Superior temporal gyrus (tissue), 1 donor: ENCODE measurements at regions not wholly inside any gene's neighbourhood (a gene's known extent, or its start where the extent isn't known, plus 50 kb on each side); places are given as distances from the start of the nearest gene placed in this dataset.

Experiments
- DNase-seq: peaks from one replicate; pipeline ENCODE4 v3.0.0-alpha.2; 2016; ENCODE audit errors: extremely low spot score

DNA sequence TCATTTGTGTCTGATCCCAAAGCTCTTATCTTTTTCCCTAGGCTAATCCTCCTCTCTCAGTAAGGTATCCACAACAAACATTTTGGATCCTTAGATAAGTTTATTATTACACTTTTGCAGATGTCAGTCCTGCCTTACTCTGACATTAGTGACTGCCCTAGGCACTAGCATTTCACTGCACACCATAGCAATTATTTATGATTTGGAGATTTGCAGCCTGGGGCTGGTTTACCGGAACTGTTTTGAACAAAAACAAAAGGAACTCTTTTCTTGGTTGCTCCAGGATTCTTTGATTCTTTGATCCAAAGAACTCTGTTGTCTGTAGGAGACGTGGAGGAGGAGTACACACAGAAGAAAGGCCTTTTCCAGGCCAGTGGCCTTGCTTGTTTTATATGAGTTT is 80.4 kb downstream of the EDNRB start:
- no peak for DNase-seq

DNA sequence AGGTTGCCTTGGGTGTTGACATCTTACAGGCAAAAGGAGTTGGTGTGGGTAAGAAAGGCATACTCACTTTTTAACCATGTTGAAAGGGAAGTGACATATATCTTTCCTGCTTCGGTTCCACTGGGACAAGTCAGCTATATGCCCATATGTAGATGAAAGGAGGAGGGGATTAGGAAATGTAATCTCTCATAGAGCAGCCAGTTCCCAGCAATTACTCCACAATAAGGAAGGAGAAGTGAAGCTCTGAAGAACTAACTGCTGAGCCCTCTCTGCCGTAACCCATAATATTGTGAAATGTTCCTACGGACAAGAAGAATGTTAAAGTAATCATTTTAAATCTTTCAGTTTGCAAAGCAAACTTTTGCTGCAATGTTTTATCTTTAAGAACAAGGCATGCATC is 82.2 kb downstream of the EDNRB start:
- DNase-seq: no peak

DNA sequence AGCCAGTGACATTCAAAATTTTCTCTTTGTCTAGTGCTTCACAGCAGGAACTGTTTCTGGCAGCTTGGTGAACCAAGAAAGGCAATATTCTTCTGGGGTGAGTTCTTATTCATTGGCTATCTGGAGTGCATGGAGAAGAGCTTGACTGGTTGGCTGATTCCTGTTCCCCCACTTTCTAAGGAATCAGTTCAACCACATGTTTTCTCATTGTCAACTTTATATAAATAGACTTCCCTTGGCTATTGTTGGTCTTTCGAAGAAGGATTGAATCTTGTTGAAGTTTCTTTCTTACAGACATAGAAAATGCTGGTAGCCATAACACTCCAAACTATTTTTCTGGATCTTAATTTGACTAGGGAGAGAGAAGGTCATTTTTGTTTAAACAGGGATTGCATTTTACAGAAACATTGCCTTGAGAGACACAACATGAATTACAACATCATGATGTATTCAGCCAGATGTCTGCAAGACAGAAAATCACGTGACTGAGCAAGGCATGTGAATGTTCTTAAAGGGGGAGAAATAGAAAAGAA is 85.2 kb downstream of the EDNRB start:
- DNase-seq: no peak

DNA sequence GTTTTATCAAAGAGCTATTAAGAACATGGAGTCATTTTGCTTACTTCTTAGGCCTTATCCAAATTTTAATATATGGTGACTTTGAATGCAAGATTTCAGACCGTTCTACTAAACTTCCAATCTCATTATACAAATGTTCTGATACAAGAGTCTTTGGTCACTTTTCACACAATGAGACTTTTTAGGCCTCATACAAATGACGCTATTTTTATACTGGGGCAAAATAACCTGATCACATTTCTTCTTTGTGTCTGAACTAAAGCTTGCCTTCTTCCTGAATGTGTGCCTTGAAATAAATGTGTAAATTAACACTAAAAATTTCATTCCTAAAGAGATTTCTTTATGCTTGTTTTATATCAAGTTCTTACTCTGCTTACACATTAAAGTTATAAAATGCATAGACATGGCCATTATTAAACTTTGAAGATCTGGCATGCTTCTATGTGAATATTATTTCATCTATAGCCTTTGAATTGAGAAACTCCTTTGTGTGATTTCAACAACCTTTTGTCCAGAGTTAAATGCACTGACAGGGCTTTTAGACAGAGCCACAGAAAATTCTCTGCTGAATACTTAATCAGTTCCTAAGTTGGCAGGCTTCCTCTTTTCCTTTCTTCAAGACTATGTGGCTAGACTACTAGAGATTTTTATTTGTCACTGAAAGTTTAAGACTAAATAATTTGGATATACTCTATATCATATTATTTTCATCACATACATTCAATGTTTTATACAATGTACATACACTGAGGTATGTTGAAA is 86.1 kb downstream of the EDNRB start:
- DNase-seq: peak; percentile 74

DNA sequence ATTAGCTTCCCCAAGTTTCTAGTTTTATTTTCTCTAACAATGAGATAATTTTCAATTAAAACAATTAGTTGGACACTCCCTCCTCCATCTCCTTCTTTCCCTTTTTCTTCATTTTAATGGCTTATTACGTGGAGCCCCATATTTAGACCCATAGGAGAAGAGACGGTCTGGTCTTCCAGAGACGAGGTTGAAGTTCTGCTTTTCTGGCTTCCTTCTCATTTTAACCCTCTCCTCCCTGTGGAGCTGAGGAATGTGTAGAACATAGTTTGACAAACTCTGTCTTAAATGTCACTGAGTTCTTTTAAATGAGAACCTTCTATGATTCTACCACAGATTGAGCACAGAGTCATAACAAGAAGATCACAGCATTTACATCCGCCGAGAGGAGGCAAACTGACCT is 86.8 kb downstream of the EDNRB start:
- DNase-seq: no peak

DNA sequence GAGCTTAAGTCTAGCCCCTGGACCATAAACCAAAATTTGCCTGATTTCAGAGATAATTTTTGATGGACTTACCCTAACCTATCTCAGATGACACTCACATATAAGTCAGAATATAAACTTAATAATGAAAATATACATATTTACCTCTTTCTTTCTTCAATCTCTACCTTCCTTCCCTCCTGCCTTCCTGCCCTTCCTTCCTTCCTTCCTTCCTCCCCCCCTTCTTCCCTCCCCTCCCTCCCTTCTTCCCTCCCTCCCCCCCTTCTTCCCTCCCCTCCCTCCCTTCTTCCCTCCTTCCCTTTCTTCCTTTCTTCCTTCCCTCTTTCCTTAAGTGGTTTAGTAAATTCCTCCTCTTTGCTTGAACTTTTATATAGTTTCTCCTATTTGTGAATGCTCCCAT is 88.7 kb downstream of the EDNRB start:
- DNase-seq: no peak

DNA sequence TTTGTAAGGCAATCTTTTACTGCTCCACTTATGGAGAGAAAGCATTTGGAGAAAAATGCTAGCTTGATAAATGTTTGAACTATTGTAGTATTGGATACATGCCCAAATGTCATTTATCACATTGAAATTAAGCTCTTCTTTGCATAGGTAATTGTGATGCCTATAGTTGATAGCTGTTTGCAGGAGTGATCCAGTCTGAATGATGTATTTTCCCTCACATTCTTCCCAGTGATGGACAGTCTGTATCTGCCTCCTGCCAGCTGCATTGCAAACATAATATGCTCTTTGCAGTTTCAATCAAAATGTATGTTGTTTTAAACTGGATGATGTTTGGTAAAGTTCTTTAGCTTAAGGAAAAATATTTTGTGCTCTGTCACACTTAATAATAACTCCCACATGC is 89.8 kb downstream of the EDNRB start:
- DNase-seq: no peak

DNA sequence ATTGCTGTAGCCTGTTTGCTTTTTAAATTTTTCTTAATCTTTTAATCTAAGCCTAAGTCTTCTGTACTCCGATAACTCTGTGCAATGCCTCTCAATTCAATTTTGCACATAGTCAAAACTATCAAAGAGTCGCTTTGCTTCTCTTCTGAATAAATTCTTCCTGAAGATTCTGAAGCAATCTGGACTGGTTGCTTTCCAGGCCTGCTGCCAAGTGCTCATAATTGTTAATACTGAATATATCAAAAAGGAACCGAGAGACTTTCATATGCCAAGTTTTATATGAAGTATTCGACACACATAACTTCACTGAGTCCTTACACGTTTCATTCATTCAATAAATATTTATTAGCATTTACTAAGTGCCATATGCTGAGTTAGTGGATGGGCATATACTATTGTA is 91.3 kb downstream of the EDNRB start:
- DNase-seq: no peak

DNA sequence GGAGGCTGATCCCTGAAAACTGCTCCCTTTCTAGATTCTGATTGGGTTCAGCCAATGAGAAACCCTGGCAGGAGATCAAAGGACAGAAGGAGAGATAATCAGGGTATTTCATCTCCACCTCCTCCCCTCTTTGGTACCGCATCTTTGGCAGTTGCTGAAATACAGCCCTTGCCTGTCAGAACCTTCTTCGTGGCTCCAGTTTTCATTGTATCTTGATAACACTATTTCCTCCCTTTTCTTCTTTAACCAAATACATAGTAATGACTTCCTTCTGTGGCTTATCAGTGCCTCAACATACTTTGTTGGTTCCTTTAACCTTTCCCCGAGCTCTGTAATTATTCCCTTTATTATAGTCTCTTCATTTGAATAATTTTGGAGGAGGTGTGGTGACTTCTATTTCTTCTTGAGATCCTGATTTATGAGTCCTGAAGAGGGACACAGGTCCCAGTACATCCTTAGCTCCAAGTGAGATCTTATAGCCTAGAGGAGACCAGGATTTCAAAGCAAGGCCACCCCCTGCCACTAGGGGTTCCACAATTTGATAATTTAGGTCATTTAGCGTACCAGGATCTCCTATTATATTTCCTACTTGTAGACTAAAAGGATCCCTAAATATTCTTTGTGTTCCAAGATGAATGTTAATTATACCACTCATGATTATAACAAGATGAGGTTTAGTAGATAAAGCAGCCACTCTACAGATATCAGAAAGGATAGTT is 98.0 kb downstream of the EDNRB start:
- DNase-seq: no peak

DNA sequence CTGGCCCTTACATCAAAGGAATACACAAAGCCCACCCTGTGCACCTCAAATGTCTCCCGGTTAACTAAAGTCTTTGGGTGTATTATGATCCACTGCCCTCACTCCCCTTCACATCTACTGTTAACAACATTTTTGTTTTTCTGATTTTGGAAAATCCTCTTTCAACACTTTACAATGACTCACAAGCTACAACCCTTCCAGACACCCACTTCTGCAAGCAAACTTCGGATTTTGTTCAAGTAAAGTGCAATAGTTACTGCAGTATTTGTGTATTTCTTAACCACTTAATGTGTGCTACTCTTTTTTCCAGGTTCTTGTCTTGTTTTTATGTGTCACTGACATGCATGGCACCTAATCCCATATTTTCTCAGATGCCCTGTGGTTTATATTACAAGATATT is 101.1 kb downstream of the EDNRB start:
- DNase-seq: no peak

DNA sequence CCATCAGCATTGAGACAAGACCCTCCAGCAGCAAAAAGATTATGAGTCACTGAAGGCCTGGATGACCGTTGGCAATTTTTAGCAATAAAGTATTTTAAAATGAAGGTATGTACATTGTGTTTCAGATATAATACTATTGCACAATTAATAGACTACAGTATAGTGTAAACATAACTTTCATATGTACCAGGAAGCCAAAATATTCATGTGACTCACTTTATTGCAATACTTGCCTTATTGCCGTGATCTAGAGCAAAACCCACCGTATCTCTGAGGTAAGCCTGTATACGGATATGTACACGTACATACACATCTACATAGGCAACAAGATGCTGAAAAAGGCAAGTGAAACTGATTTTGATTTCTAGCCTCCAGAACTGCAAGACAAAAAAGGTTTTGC is 103.3 kb downstream of the EDNRB start:
- DNase-seq: no peak
